Anterior cingulate cortex (tissue), 58 donors: ENCODE measurements at regions not wholly inside any gene's neighbourhood (a gene's known extent, or its start where the extent isn't known, plus 50 kb on each side); places are given as distances from the start of the nearest gene placed in this dataset.
A peak's percentile ranks its signal among the peaks of the same experiment; 100 is the strongest.
"Not testable (repeated sequence)": the region's sequence is repeated elsewhere in the genome, so short reads cannot be mapped to it uniquely, and the experiment has no call there.

Source experiments
- DNase-seq, 58 donors: peaks; one replicate each; lab custom pipeline; 2025; lab: John Stamatoyannopoulos, UW

DNA sequence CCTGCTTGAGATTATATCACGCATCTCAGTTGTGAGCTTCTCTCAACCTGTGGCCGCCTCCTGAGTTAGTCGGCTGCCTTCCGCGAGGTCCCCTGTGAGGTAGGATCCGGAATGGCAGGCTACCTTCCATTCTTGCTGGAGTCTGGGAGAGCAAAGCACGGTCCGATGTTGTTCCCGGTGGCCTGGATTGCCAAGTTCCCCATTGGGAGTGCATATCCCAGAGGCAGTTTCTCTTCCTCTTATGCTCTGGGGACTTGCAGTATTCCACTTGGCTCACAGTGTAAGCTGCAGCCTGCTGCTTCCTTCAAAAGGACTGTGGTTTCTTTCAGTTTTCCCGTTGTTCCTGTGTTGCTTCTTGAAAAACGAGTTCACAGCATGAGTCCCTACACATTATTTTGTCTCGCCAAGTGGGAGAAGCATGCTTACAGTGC is 225.4 kb upstream of the ZWINT start:
- DNase-seq: peak in 4 of 58 donors; percentile 1 to 33 (median 8)

DNA sequence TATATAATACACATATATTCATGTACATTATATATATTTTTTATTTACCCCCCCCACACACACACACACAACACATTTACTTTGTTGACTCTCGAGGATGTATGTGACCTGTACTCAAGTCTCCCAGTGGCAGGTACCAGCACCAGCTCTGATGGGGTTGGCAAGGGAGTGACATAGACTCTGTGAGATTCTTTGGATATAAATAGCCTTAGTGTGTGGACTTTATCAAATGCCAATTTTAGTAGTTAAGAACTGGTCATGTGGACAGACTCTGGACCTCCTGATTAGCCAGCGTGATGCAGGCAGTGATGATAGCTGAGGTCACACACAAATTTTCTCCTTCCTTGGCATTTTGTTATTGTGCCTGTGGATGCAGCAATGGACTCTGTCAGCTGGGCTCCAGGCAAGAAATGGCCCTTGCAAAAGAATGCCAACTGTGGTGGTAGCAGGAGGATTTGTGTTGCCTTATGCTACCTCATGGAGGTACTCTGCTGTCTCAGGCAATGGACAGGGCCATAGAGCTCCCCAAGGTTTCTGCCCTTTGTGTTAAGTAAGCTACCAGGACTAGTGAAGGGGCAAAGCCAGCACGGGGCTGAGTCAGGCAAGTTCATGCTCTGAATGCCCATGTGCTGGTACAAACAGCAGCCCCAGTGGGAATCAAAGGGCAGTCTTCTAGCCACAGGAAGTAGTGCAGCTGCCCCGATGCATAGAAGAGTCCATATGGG is 224.6 kb upstream of the ZWINT start:
- DNase-seq: no peak

DNA sequence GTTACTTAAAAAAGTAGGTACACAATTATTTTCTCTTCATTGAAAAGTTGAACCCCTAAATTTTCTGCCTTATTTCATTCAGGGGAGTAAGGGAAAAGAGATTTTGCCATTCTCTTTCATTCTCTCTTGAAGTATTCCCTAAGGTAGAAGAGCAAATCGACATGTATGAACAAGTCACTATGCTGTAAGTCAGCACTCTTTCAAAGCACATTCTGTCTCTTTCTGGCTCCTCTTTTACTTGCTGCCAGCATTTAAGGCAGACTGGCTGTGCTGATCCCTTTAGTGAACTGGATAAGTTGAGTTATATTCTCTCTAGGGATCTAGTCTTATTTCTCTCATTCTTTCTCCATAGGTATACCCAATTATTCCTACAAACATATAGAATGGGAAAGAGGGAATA is 222.3 kb upstream of the ZWINT start:
- DNase-seq: no peak

DNA sequence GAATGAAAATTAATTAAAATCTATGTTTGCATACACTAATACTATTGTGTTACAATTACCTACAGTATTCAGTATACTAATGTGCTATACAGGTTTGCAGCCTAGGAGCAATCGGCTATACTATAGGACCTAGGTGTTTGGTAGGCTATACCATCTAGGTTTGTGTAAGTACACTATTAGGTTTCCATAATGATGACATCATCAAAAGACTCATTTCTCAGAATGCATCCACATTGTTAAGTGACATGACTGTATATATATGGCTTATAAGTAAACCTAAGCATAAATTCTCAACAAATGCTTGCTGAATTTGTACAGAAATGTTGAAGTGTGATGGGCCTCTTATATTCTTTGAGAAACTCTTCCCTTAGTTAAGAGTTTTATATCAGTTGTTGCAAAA is 206.5 kb upstream of the ZWINT start:
- no peak for DNase-seq

DNA sequence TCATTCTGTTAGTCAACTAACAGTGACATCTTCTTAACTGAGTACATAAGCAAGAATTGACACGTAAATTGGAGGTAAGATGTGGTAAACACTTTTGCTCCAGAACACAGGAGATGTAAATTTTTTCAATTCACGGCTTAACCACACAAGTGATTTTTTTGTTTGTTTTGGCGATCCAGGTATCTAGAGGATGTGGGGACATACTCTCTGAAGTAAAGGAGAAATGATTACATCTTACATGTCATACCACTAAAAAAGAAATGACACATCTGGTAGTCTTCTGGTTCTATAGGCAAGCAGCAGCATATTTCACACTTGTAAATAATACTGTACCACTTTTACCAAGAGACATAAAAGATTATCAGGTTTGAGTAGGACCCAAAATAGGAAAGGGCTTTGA is 200.3 kb upstream of the ZWINT start:
- DNase-seq: no peak

DNA sequence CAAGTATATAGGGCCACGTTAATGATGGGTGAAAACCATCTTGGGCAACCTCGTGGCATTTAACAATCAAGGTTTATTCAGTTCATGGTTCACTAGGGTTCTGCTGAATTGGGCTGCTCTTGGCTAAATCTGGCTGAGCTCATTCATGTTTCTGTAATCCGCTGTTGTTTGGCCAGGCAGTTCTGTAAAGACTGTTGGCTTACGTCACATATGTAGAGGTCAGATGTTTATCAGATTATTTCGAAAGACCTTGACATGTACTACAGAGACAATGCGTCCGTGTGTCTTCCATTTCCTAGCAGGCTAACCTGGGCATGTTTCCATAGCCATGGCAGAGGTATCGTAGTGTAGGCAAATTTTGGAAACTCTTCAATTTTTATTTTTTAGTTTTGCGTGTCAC is 190.0 kb upstream of the ZWINT start:
- no peak for DNase-seq

DNA sequence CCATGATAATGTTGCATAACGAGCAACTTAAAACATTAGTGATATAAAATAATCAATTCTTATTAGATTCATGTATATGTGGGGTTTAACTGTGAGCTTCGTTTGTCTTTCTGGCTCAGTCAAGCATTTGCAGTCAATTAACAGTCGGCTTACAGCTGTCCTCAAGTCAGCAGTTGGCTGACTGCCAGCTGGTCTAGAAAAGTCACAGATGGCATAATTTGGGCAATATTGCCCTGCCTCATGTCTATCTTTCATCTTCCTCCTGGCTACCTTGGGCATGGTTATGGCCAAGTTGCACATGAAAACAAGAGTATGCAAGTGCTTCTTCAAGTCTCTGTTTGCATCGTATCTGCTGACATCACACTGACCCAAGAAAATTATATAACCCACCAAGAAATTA is 186.1 kb upstream of the ZWINT start:
- DNase-seq: no peak

DNA sequence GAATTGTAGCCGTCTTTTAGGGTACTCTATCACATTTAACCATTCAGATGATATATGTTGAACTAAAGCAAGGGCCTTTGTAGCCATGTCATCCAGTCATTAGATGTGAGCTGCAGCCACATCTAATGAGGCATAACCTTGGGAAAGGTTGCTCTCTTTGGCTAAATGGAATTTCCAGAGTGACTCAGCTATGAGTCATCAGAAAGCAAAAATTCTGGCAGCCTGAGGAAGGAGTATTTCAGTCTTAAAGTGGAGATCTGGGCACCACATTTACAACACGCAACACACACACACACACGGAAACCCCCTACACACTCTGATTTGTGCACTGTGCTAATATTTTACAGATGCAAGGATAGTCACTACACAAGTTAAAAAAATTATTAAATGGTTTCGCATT is 176.9 kb upstream of the ZWINT start:
- DNase-seq: no peak

DNA sequence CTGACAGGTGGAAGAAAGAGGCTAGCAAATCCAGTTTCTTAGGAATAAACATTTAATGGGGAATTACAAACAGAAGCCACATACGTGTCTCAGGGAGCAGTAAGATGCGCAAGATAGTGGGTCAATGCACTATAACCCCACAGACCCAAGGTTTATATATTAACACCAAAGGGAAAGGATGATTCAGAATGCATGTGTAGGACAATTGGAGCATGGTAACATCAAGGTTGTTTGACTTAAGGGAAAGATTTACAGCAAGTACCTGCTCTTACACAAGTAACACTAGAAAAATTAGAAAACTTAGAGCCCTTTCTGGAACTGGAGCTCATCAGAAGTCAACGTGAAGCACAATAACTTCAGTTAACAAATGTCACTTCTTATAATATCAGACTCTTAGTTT is 161.1 kb upstream of the ZWINT start:
- DNase-seq: no peak

DNA sequence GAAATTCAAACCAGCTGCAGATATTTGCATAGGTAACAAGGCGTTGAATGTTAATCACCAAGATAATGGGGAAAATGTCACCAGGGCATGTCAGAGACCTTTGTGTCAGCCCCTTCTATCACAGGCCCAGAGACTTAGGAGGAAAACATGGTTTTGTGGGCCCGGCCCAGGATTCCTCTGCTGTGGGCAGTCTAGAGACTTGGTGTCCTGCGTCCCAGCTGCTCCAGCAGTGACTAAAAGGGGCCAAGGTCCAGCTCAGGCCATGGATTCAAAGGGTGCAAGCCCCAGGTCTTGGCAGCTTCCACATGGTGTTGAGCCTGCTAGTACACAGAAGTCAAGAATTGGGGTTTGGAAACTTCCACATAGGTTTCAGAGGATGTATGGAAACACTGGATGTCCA is 147.5 kb upstream of the ZWINT start:
- DNase-seq: no peak

DNA sequence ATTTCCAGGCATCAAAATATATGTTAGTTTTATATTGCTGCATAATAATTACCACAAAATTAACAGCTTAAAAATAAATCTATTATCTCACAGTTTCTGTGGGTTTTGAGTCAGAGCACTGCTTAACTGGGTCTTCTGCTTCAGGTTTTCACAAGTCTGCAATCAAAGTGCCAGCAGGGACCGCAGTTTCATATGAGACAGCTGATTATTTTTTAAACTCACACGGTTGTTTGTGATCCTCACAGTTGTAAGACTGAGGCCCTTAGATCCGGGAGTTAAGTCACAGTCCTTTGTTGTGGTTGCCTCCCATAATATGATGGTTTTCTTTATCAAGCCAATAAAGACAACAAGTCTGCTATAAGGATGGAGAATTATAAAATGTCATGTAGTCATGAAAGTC is 146.0 kb upstream of the ZWINT start:
- DNase-seq: no peak

DNA sequence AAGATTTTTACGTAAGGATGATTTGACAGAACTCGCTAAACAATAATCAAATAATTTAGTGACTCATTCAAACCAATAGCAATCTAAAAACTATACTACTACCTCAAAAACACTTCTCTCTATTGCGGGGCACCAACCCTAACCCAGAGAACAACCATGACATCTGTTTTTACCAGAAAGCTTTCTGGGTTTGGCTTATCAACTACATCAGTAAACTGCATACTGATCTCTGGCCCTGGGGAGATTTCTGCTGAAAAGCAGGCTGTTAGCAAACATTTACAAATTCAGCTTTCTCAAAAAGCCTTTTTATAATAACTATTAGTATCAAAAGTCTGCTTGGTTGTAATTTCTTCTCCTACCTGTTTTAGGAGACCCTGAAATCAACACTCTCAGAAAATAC is 144.5 kb upstream of the ZWINT start:
- DNase-seq: no peak

DNA sequence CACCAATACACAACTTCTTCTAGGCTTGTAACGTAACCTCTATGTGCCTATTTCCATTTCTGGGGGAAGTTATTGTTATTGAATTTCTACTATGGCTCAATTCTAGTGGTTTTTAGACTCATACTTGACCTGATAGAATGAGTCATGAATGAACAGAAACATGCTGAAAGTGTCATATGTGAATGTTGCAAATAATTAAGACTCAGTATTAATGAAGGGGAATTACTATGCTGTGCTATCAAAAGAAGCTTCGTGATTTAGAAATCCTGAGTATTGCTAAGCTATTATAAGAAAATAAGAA is 135.1 kb upstream of the ZWINT start:
- DNase-seq: no peak

DNA sequence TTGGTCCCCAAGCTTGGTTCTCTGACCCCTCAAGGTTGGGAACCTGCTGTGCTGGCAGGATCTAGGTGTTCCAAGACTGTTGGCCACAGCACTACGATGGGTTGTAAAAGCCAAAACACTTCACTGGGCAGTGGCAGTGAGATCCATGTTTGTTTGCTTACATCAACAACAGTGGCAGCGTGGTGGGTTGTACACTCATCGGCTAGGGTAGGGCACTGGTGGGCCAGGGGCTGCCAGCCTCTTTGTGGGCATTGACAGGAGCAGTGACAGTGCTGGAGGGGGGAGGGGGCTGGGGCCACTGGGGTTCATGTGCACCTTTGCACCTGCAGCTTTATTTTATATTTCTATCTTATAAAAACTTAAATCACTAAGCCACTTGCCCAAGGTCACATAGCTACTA is 126.7 kb upstream of the ZWINT start:
- DNase-seq: no peak

DNA sequence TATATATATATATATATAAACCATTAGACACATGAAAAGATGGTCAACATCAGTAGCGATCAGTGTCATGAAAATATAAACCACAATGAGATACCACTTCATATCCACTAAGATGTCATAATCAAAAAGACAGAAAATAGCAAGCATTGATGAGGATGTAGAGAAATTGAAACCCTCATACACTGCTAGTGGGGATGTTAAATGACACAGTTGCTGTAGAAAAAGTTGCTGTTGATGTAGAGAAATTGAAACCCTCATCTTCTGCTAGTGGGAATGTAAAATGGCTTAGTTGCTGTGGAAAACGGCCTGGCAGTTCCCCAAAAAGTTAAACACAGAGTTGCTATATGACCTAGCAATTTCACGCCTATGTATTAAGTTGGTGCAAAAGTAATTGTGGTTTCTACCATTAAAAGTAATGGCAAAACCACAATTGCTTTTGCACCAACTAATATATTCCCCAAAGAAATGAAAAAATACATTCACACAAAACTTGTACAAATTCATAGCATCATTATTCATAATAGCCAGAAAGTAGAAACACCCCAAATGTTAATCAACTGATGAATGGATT is 120.5 kb upstream of the ZWINT start:
- no peak for DNase-seq

DNA sequence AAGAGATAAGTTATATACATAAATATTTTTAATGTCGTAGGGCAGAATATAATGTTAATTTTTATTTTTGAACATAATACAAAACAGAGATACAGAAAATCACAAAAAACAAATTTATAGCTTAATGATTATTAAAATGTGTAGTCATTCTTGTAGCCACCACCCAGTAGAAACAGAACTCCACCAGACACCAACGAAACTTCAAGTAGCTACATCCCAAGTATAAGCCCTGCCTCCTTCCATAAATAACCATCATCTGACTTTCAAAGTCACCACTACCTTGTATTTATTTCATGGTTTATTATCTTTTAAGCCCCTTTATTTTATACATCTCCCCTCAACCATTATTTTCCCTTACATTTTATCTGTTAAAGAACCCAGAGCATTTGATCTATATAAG is 111.9 kb upstream of the ZWINT start:
- no peak for DNase-seq

DNA sequence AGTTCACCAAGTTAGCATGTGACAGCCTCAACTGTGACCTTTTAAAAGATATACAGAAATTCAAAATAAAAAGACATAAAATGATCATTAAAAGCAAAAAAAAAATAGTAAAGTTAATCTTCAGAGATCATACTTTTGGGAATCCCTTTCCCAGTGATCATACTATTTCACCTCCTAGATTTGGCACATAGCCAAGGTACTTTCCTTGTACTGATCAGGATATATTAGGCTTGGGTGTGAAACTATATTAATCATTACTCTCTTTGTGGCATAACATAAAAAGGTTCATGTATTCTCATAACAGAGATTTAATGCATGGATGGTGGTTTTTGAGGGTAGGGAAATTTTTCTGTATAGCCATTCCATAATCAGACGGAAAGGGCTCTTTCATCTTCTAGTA is 109.6 kb upstream of the ZWINT start:
- DNase-seq: no peak

DNA sequence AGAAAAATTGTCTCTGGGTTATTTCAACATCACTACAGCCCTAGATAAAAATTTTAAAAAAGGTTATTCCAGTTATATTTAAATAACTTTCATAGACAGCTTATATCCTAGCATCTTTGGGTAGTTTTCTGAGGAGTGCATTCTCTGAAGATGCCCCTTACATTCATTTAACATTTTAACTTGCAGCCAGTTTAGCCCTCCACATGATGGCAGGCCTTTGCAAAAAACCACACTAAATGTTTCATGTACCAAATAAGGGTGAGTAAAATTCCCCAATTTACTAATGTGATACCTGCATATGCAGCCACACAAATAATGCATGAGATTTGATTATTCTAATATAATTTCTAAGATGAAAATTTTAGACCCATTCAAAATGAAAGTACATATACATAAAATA is 108.4 kb upstream of the ZWINT start:
- DNase-seq: no peak

DNA sequence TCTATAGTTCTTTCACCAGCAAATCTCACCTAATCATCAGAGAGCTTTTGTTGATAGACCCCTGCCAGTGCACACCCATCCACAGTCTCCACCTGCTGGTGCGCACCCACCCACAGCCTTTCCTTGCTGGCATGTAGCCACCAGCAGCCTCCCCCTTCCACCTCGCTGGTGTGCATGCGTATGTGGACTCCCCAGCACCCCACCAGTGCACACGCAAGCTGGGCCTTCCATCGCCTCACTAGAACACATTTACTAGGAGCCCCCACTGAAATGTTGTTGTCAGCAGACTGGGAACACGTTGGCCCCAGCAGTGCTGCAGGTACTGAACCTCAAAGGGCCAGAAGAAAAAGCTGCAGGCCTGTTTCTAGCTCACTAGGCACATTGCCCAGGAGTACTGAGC is 104.9 kb upstream of the ZWINT start:
- no peak for DNase-seq

DNA sequence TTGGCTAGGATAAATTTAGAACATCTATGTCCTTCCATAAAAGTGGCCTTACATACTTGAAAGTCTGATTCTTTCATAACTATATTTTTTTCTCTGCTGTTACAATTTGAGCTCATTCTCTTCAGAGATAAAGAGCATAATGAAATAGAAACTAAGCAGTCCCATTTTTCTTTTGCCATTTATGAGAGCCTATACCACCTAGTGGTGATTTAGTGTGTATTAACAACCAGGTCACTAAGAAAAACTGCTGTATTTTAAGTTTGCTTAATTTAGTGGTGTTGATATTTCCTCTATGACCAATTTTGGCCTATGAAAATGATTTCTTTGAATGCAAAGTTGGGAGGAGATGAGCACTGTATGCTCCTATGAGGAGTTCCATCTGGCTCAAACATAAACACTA is 88.7 kb upstream of the ZWINT start:
- DNase-seq: no peak

DNA sequence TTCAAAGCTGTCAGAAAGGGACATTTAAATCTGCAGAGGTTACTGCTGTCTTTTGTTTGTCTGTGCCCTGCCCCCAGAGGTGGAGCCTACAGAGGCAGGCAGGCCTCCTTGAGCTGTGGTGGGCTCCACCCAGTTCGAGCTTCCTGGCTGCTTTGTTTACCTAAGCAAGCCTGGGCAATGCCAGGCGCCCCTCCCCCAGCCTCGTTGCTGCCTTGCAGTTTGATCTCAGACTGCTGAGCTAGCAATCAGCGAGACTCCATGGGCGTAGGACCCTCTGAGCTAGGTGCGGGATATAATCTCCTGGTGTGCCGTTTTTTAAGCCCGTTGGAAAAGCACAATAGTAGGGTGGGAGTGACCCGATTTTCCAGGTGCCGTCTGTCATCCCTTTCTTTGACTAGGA is 86.6 kb upstream of the ZWINT start:
- DNase-seq: not testable (repeated sequence)

DNA sequence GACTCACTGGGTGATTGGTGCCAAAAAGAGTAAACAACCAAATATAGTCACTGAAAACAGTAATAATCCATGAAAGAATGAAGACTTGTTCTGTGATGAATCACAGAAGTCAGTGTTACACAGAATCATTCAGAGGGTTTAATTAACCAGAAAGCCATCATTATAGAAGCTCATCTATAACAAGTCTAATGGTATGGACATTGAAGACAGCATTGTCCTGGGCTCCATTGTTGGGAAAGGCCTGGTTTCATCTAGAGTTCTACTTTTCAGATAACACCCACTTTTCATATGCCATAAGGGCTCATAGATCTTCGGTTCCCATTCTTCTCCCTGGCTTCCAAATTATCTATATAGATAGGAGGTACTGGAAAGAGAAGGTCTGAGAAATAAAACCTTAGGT is 80.3 kb upstream of the ZWINT start:
- not testable (repeated sequence) for DNase-seq
